ENCODE measurements at regions not wholly inside any gene's neighbourhood (a gene's known extent, or its start where the extent isn't known, plus 50 kb on each side); places are given as distances from the start of the nearest gene placed in this dataset.

- TF ChIP-seq CTCF (IDR thresholded peaks at IDR 0.05; ENCODE audit: control extremely low read depth in 1 of 3, insufficient read depth in 1 of 3, low read depth in 1 of 3, low read length in 3 of 3) (peak in 2 of 3 experiments; percentile 8 to 13; a peak in 2 of 4 replicates), NANOG (IDR thresholded peaks at IDR 0.05; ENCODE audit: insufficient read depth, low read depth, low read length, poor library complexity, severe bottlenecking) (peak; percentile 71), POLR2A (IDR thresholded peaks at IDR 0.05; ENCODE audit: control extremely low read depth in 1 of 2, low read depth in 2 of 2, low read length in 2 of 2) (peak in 1 of 2 experiments; percentile 30; a peak in 1 of 3 replicates), GABPA (IDR thresholded peaks at IDR 0.05; ENCODE audit: borderline replicate concordance, insufficient read depth, low read length) (no peak), PHF8 (conservative IDR thresholded peaks at IDR 0.05; ENCODE audit: low read depth, low read length) (no peak), CREB1 (IDR thresholded peaks at IDR 0.05) (peak; percentile 53; the same call in 1 of the 2 replicates), TEAD4 (IDR thresholded peaks at IDR 0.05; ENCODE audit: low read depth, low read length) (peak; percentile 31; the same call in 1 of the 2 replicates), RAD21 (IDR thresholded peaks at IDR 0.05 in 1 of 2, conservative IDR thresholded peaks at IDR 0.05 in 1 of 2; ENCODE audit: low read depth in 2 of 2, low read length in 2 of 2) (peak in 1 of 2 experiments; percentile 31; a peak in 2 of 4 replicates), ATF2 (IDR thresholded peaks at IDR 0.05; ENCODE audit: low read length) (0 out of 2 replicates have a peak, but pooled peaks have one; percentile 51), MAX (IDR thresholded peaks at IDR 0.05) (no peak; the same call in 1 of the 2 replicates), E2F6 (IDR thresholded peaks at IDR 0.05) (peak; percentile 64), SP1 (IDR thresholded peaks at IDR 0.05; ENCODE audit: low read depth, low read length) (peak; percentile 91), KDM1A (IDR thresholded peaks at IDR 0.05; ENCODE audit: borderline replicate concordance, low read length) (peak; percentile 21; the same call in 1 of the 2 replicates), CHD2 (IDR thresholded peaks at IDR 0.05; ENCODE audit: low read length) (peak; percentile 63), SUZ12 (IDR thresholded peaks at IDR 0.05; ENCODE audit: low read length) (0 out of 2 replicates have a peak, but pooled peaks have one; percentile 0), RXRA (IDR thresholded peaks at IDR 0.05; ENCODE audit: insufficient read depth, low read depth, low read length) (no peak)
These were observed 219.9 kb downstream of the OPA1 start (continued) for GRCh38 chr3:193812791-193813500.

All from H1 (cell line).